ENCODE measurements at regions not wholly inside any gene's neighbourhood (a gene's known extent, or its start where the extent isn't known, plus 50 kb on each side); places are given as distances from the start of the nearest gene placed in this dataset.

DNA sequence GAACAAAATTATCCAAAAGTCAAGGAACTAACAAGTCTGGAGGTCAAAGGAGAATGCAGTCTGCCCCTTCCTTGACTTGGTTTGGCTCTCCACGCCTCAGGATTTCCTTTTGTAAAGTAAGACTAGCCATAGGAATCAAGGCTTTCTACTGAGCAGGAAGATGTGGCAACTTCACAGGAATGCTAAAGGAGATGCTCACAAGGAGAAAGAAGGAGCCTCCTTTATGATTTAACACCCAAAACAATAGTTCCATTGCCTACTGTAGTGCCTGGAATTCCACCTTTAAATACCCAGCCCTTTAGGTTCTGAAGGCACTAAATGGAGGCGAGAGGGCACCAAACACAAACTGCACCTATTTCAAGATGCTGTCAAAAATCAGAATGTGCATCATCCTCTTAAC, 176.3 kb upstream of the NFIA start:
- H3K9ac ChIP-seq (ENCODE audit: insufficient read depth, low read length, poor library complexity, severe bottlenecking): no peak overlapping the region
- H3K9me3 ChIP-seq (replicated peaks in 1 of 2; ENCODE audit: control insufficient read depth in 1 of 2, insufficient read depth in 1 of 2, low read length in 2 of 2): no peaks in the 10 kb centered on the region
- H3K27ac ChIP-seq (ENCODE audit: low read depth in 1 of 2, low read length in 2 of 2): no peak overlapping the region
- H3K4me1 Mint-ChIP-seq: no peaks in the 10 kb centered on the region
- H3K36me3 ChIP-seq (replicated peaks in 1 of 2; ENCODE audit: control insufficient read depth in 1 of 2, insufficient read depth in 2 of 2, low read length in 2 of 2): no peaks in the 10 kb centered on the region
- no peaks in the 10 kb centered on the region for H3K36me3 Mint-ChIP-seq
- H2AFZ ChIP-seq (ENCODE audit: insufficient read depth, low read depth, low read length, poor library complexity, severe bottlenecking): no peak overlapping the region
- no peak overlapping the region for H3K4me3 ChIP-seq (replicated peaks in 1 of 3; ENCODE audit: low read depth in 2 of 3, low read length in 3 of 3)
- 100% methylated on average over 2 of the region's 2 CpGs for WGBS (ENCODE audit: insufficient coverage)
- no peaks in the 10 kb centered on the region for H4K20me1 ChIP-seq (ENCODE audit: insufficient read depth, low read length)
- H3K4me1 ChIP-seq (ENCODE audit: control insufficient read depth in 1 of 2, insufficient read depth in 2 of 2, low read length in 2 of 2): no peaks in the 10 kb centered on the region
- H3K27me3 Mint-ChIP-seq (ENCODE audit: low read depth in 3 of 3): peaks cover 0 to 1% (median 0%) of the 10 kb centered on the region in 3 donors
- no peaks in the 10 kb centered on the region for H3K27me3 ChIP-seq (ENCODE audit: control insufficient read depth in 2 of 2, insufficient read depth in 2 of 2, low read length in 2 of 2)
- H3K27ac Mint-ChIP-seq: no peak overlapping the region
- H3K9me3 Mint-ChIP-seq: no peaks in the 10 kb centered on the region
- intact Hi-C loops (cut with micrococcal nuclease): no loop called here
- H3K4me2 ChIP-seq (replicated peaks; ENCODE audit: extremely low read depth, low read length, poor library complexity, severe bottlenecking): no peak overlapping the region
- TF ChIP-seq, protein P1, sequence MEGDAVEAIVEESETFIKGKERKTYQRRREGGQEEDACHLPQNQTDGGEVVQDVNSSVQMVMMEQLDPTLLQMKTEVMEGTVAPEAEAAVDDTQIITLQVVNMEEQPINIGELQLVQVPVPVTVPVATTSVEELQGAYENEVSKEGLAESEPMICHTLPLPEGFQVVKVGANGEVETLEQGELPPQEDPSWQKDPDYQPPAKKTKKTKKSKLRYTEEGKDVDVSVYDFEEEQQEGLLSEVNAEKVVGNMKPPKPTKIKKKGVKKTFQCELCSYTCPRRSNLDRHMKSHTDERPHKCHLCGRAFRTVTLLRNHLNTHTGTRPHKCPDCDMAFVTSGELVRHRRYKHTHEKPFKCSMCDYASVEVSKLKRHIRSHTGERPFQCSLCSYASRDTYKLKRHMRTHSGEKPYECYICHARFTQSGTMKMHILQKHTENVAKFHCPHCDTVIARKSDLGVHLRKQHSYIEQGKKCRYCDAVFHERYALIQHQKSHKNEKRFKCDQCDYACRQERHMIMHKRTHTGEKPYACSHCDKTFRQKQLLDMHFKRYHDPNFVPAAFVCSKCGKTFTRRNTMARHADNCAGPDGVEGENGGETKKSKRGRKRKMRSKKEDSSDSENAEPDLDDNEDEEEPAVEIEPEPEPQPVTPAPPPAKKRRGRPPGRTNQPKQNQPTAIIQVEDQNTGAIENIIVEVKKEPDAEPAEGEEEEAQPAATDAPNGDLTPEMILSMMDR (IDR thresholded peaks at IDR 0.05): no peak
- no peak for DNase-seq
- H3K4me3 Mint-ChIP-seq: no peak overlapping the region
- H3K79me2 ChIP-seq (ENCODE audit: insufficient read depth, low read length): no peaks in the 10 kb centered on the region

DNA sequence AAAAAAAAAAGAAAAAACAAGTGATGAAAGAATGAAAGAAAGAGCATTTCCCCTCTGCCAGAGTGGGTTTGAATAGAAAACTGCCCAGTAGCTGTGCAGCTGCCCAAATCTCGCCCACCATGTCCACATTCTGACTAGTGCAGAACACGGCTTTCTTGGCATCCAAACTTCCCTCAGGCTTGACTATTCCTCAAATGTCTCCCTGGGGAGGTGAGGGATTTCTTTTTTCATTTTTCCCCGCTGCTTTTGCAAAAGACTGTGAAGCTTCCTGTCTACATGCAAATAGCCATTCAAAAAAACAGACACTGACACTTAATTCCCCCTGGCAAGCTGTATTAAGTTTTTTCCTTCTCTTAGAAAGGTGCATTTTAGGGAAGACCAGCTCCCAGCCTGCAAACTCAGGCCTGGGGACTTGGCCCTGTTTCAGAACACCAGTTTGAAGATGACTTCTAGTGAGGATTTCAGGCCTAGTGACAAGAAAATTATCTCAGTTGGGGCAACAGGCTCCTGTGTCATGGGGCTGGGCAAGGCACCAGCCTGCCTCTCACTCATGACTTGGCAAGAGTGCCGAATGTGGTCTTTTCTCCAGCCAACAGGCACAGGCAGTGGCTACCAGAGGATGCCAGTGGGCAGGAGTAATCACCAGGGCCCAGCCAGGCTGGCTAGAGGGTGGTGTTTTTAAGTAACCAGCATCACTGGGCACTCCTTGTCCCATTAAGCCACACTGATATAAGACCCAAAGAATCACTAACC, 178.1 kb upstream of the NFIA start:
- TF ChIP-seq, protein P1 (IDR thresholded peaks at IDR 0.05): no peak
- no peaks in the 10 kb centered on the region for H4K20me1 ChIP-seq (ENCODE audit: insufficient read depth, low read length)
- Mint-ChIP-seq H3K4me3 (no peak overlapping the region), H3K4me1 (no peaks in the 10 kb centered on the region), H3K27ac (peak overlapping the region in 1 of 7 donors; percentile 68), H3K27me3 (ENCODE audit: low read depth in 3 of 3) (peaks cover 0 to 1% (median 0%) of the 10 kb centered on the region in 3 donors), H3K9me3 (no peaks in the 10 kb centered on the region), H3K36me3 (no peaks in the 10 kb centered on the region)
- intact Hi-C loops (cut with micrococcal nuclease): no loop called here
- H3K9me3 ChIP-seq (replicated peaks in 1 of 2; ENCODE audit: control insufficient read depth in 1 of 2, insufficient read depth in 1 of 2, low read length in 2 of 2): no peaks in the 10 kb centered on the region
- H3K79me2 ChIP-seq (ENCODE audit: insufficient read depth, low read length): no peaks in the 10 kb centered on the region
- H3K4me1 ChIP-seq (ENCODE audit: control insufficient read depth in 1 of 2, insufficient read depth in 2 of 2, low read length in 2 of 2): no peaks in the 10 kb centered on the region
- H2AFZ ChIP-seq (ENCODE audit: insufficient read depth, low read depth, low read length, poor library complexity, severe bottlenecking): no peak overlapping the region
- H3K36me3 ChIP-seq (replicated peaks in 1 of 2; ENCODE audit: control insufficient read depth in 1 of 2, insufficient read depth in 2 of 2, low read length in 2 of 2): no peaks in the 10 kb centered on the region
- WGBS (ENCODE audit: insufficient coverage): no CpG with 5 or more reads among the region's 4 CpGs
- no peak overlapping the region for H3K27ac ChIP-seq (ENCODE audit: low read depth in 1 of 2, low read length in 2 of 2)
- no peak overlapping the region for H3K4me2 ChIP-seq (replicated peaks; ENCODE audit: extremely low read depth, low read length, poor library complexity, severe bottlenecking)
- H3K9ac ChIP-seq (ENCODE audit: insufficient read depth, low read length, poor library complexity, severe bottlenecking): no peak overlapping the region
- no peak for DNase-seq
- no peaks in the 10 kb centered on the region for H3K27me3 ChIP-seq (ENCODE audit: control insufficient read depth in 2 of 2, insufficient read depth in 2 of 2, low read length in 2 of 2)
- H3K4me3 ChIP-seq (replicated peaks in 1 of 3; ENCODE audit: low read depth in 2 of 3, low read length in 3 of 3): no peak overlapping the region
